Gastrocnemius medialis (tissue), 4 donors: ENCODE measurements at regions not wholly inside any gene's neighbourhood (a gene's known extent, or its start where the extent isn't known, plus 50 kb on each side); places are given as distances from the start of the nearest gene placed in this dataset.

Experiments
- POLR2A ChIP-seq, 2 donors: fragments of 450-650 bp; IDR thresholded peaks; one replicate each; pipeline ENCODE4 v1.6.1; 2017; ENCODE audit warnings: antibody characterized with exemption in 2 of 2, mild to moderate bottlenecking in 2 of 2, moderate library complexity in 2 of 2
- TF ChIP-seq, protein P1 (sequence below), 5 experiments: fragments of 450-650 bp in 3 of 5; fragments of 200-600 bp in 2 of 5; sonication (generic) in 2 of 5; IDR thresholded peaks in 4 of 5; conservative IDR thresholded peaks in 1 of 5; 1 replicate in 4 of 5; 2 replicates in 1 of 5; pipeline ENCODE4 v1.5.1; 2016 to 2019; ENCODE audit warnings: antibody characterized with exemption in 5 of 5, mild to moderate bottlenecking in 3 of 5, moderate library complexity in 3 of 5

GRCh38 chr7:52475001-52475582 is 560.3 kb upstream of the POM121L12 start:
- TF ChIP-seq, protein P1, sequence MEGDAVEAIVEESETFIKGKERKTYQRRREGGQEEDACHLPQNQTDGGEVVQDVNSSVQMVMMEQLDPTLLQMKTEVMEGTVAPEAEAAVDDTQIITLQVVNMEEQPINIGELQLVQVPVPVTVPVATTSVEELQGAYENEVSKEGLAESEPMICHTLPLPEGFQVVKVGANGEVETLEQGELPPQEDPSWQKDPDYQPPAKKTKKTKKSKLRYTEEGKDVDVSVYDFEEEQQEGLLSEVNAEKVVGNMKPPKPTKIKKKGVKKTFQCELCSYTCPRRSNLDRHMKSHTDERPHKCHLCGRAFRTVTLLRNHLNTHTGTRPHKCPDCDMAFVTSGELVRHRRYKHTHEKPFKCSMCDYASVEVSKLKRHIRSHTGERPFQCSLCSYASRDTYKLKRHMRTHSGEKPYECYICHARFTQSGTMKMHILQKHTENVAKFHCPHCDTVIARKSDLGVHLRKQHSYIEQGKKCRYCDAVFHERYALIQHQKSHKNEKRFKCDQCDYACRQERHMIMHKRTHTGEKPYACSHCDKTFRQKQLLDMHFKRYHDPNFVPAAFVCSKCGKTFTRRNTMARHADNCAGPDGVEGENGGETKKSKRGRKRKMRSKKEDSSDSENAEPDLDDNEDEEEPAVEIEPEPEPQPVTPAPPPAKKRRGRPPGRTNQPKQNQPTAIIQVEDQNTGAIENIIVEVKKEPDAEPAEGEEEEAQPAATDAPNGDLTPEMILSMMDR (IDR thresholded peaks at IDR 0.05 in 4 of 5, conservative IDR thresholded peaks at IDR 0.05 in 1 of 5): no peak
- no peak for TF ChIP-seq POLR2A (IDR thresholded peaks at IDR 0.05)
